GM18508 (cell line): ENCODE measurements at regions not wholly inside any gene's neighbourhood (a gene's known extent, or its start where the extent isn't known, plus 50 kb on each side); places are given as distances from the start of the nearest gene placed in this dataset.
"Not testable (repeated sequence)": the region's sequence is repeated elsewhere in the genome, so short reads cannot be mapped to it uniquely, and the experiment has no call there.

ENCODE experiments used
- ATAC-seq: cut with Tn5 transposase; IDR thresholded peaks from one replicate; pipeline ENCODE4 v1.9.1; 2021; ENCODE audit warnings: moderate number of reproducible peaks; ENCODE audit not compliant: insufficient read depth, unreplicated experiment

DNA sequence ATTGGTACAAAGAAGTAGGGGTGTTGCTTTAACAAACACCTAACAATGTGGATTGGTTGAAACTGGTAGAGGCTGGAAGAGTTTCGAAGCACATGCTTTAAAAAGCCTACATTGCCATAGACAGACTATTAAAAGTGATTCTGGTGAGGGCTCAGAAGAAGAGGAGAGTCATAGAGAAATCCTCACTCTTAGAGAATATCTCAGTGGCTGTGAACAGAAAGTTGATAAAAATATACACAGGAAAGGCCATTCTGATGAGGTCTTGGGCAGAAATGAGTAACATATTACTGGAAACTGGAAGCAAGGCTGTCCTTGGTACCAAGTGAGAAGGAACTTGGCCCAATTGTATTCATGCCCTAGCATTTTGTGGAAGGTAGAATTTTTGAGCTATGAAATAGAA, 173.7 kb upstream of the CRBN start:
- ATAC-seq: peak; percentile 85

- ATAC-seq: no peak
Measured at GRCh38 chr3:3351226-3351625, 171.7 kb upstream of the CRBN start.

- not testable (repeated sequence) for ATAC-seq
Measured at GRCh38 chr3:3347056-3347455, 167.6 kb upstream of the CRBN start.

GRCh38 chr3:3346556-3346955, 167.1 kb upstream of the CRBN start:
- no peak for ATAC-seq

- ATAC-seq: no peak
Measured at GRCh38 chr3:3342141-3342540, 162.7 kb upstream of the CRBN start.

DNA sequence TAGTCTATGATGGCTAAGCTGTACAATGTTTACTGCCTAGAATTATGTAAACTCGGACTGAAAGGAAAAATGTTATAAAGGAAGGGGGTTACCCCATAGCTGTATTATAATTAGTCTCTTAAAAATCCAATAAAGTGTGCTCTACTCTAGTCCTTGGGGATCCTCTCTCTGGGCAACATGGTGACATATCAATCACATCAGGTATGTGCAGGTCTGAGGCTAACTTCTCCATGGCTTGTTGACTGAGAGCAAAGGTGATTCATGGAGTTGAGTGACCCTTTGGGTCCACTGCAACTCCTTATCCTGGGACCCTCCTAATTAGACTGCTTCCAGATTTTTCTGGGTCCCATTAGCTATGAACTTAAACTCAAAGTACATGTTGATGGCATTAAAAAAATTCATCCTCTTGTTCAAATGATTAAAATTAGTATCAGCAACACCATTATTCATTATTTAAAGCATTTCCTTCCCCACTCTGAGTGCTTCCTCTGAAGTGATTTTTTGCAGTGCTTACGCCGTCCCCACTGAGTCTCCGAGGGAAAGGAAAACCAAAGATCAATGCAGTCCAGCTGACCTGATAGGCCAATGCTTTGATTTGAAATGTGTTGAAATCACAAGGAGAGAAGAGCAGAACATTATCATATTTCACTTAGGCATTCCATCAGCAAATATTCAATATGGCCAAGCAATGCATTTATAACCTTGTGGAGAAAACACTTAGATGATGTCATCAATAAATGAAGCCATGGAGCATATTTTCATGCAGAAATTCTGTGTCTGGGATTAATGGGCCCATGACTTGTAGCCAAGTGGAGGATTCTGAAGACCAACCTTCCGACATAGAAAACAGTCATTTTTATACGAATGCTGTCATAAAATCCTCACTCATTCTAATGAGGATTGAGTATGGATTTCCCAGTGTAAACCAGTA, 161.7 kb upstream of the CRBN start:
- ATAC-seq: no peak

- no peak for ATAC-seq
Measured at GRCh38 chr3:3340526-3340925, 161.0 kb upstream of the CRBN start.

GRCh38 chr3:3335903-3336302, 156.4 kb upstream of the CRBN start:
- ATAC-seq: no peak

DNA sequence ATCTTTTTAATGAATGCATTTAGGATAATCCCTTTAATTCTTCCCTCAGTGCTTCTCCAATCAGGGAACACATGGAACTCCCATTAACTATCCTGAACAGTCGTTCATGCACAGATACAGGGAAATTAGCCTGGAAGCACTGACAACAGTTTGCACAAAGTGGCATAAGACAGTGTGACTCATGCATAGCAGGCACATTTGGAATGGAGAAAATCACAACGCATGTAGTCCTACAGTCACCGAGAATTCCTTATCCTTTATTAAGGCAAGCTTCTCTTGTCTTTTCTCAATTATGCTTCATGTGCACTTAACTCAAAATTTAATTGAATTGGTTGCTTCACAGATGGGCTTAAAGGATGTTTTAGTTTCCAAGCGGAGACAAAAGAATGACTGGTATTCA, 155.0 kb upstream of the CRBN start:
- ATAC-seq: no peak

DNA sequence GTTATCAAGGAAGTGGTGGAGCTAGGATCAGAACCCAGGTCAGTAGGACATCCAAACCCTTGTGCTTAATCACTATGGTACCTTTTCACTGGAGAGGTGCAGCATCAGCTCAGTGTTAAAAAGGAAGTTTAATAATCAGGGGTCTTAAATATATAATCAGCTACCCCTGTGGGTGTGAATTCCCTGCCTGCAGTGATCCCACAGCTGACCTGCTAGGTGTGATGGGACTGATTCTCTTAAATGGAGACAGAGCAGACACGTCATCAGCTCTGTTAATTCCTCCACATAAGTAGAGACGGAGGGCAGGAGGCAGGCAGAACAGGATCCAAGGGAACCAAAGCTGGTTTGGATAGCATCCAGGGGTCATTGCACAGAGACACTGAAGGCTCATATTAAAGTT, 154.1 kb upstream of the CRBN start:
- no peak for ATAC-seq

DNA sequence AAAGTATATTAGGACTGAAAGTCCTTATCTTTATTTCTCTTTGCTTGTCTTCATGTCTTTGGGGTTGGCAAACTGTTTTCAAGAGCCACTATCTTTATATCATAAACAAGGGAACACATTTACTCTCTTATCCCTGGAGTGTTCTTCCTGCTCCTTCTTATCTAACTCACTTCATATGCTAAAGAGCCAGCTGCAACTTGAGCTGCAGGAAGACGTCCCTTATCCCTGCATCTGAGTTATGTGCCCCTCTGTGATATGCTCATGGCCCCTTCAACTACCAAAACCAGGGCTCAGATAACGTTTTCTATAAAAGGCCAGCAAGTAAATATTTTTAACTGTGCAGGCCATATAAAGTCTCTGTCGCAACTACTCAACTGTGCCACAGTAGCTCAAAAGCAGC, 137.0 kb upstream of the CRBN start:
- ATAC-seq: no peak

DNA sequence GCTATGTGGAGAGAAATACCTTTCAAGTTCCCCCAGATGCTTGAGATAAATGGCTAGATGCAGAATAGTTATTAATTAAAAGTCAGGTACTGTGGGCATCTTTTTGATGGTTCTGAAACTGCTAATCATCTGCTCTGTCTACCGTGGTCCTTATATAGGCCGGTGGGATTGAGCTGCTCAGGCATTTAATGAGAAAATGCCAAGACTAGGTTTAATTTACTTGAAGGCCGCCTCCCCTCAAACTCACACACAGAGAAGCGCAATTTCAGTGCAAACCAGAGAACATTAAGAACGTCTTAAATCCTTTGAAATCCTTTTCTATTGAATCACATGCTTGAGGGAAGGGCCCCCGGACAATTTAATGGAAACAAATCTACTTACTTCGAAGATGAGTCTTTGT, 136.4 kb upstream of the CRBN start:
- ATAC-seq: no peak

DNA sequence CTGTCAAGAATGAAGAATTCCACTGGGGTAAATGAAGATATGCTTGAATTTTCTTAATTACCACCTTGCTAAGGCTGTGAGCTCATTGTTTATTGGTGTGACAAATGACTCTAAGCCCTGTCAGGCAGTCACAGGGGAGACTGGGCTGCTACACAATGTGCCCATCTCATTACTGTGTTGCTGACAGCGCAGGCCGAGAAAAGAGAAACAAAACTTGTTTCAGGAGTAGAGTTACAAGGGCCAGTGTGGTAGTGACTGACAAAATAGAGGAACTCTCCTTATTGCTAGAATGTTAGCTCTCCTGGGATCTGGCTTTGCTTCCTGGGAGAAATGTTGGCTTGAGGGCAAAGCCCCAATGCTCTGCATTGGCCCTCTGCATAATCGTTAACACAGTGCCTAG, 130.4 kb upstream of the CRBN start:
- no peak for ATAC-seq

GRCh38 chr3:3308809-3309208, 129.3 kb upstream of the CRBN start:
- no peak for ATAC-seq

- no peak for ATAC-seq
Measured at GRCh38 chr3:3307491-3307890, 128.0 kb upstream of the CRBN start.

GRCh38 chr3:3305841-3306240, 126.3 kb upstream of the CRBN start:
- no peak for ATAC-seq

DNA sequence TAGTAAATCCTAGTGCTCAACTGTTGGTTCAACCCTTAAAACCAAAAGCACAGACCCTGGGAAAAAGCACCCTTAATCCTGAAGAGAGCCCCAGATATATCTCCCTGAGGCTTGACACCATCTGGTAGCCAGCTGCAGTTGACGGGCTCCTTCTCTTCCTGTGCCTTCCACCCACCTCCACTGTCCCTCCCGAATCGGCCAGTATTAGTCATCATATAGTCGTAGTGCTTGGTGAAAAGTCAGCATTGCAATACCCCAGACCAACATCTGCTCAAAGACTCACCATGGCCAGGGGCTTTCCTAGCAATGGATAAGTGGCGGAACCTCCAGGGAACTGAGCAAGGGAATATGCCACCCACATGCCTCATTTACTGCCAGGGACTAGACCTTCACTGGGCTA, 125.6 kb upstream of the CRBN start:
- no peak for ATAC-seq

GRCh38 chr3:3303636-3304035, 124.1 kb upstream of the CRBN start:
- no peak for ATAC-seq

- ATAC-seq: no peak
Measured at GRCh38 chr3:3302964-3303363, 123.5 kb upstream of the CRBN start.

GRCh38 chr3:3301476-3301875, 122.0 kb upstream of the CRBN start:
- no peak for ATAC-seq

DNA sequence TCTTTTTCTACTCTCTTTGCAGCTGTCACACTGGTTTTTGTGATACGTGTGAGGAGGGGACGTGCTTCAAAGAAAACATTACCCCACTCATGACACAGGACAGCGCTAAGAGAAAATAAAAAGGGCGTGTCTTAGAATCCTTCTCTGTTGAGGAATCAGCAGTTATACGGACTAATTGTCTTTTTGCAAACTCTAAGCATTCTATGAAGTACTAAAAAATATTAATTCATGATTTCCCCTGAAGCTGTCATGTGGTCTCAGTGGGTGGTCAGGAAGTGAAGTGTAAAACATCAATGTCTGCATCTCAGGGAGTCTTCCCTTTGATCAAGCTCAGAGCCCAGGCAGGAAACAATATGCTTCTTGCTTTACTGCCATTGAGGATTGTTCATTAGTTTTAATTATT, 117.5 kb upstream of the CRBN start:
- no peak for ATAC-seq

GRCh38 chr3:3295586-3295985, 116.1 kb upstream of the CRBN start:
- no peak for ATAC-seq
